ENCODE measurements at regions not wholly inside any gene's neighbourhood (a gene's known extent, or its start where the extent isn't known, plus 50 kb on each side); places are given as distances from the start of the nearest gene placed in this dataset.

- ATAC-seq = no peak
- no peaks in the 10 kb centered on the region for H3K9me3 ChIP-seq
- intact Hi-C loops (cut with DNase I) = no loop called here
- TF ChIP-seq CTCF (IDR thresholded peaks at IDR 0.05) = no peak
- TF ChIP-seq POLR2A (IDR thresholded peaks at IDR 0.05) = no peak
- 64 to 81% (median 72%) methylated on average over 1 of the region's 1 CpG for WGBS, 4 donors
- H3K27me3 ChIP-seq = peaks cover 0 to 76% (median 0%) of the 10 kb centered on the region in 9 donors
- H3K27ac ChIP-seq = no peak overlapping the region
- no peaks in the 10 kb centered on the region for H3K4me1 ChIP-seq
- no peaks in the 10 kb centered on the region for H3K36me3 ChIP-seq
- no peak for DNase-seq
- no peak overlapping the region for H3K4me3 ChIP-seq
These were observed 72.0 kb upstream of the AP1S2 start for GRCh38 chrX:15926622-15927021.

GRCh38 chrX:15918003-15918402 lies 63.4 kb upstream of the AP1S2 start:
- Histone ChIP-seq H3K4me1 (peaks cover 0 to 25% (median 0%) of the 10 kb centered on the region in 12 donors), H3K36me3 (no peaks in the 10 kb centered on the region), H3K4me3 (no peak overlapping the region), H3K27me3 (peaks cover 0 to 31% (median 0%) of the 10 kb centered on the region in 9 donors), H3K27ac (no peak overlapping the region), H3K9me3 (no peaks in the 10 kb centered on the region)
- intact Hi-C loops (cut with DNase I) = loop anchor here in 2 of 10 donors (10.0 kb wide), 1 partner anchor 63 kb away; the partner anchor contains the start of gene AP1S2 (in 2 of the 2)
- DNase-seq (no peak), ATAC-seq (no peak)
- TF ChIP-seq CTCF (IDR thresholded peaks at IDR 0.05) (no peak), POLR2A (IDR thresholded peaks at IDR 0.05) (no peak)
- WGBS, 4 donors = 78 to 96% (median 91%) methylated on average over 1 of the region's 1 CpG

GRCh38 chrX:15916704-15917084 lies 62.1 kb upstream of the AP1S2 start:
- H3K27ac ChIP-seq = peak overlapping the region in 3 of 12 donors; percentile 9 to 51 (median 22)
- intact Hi-C loops (cut with DNase I) = loop anchor here in 2 of 10 donors (10.0 kb wide), 1 partner anchor 62 kb away; the partner anchor contains the start of gene AP1S2 (in 2 of the 2)
- H3K4me1 ChIP-seq = peaks cover 0 to 25% (median 0%) of the 10 kb centered on the region in 12 donors
- H3K27me3 ChIP-seq = peaks cover 0 to 30% (median 0%) of the 10 kb centered on the region in 9 donors
- TF ChIP-seq POLR2A (IDR thresholded peaks at IDR 0.05) (no peak), CTCF (IDR thresholded peaks at IDR 0.05) (no peak)
- DNase-seq (no peak), ATAC-seq (peak in 2 of 4 donors; percentile 12 to 34)
- H3K36me3 ChIP-seq = no peaks in the 10 kb centered on the region
- H3K4me3 ChIP-seq = no peak overlapping the region
- WGBS, 4 donors = 37 to 43% (median 41%) methylated on average over 4 of the region's 4 CpGs
- H3K9me3 ChIP-seq = no peaks in the 10 kb centered on the region

- TF ChIP-seq CTCF (IDR thresholded peaks at IDR 0.05) (no peak), POLR2A (IDR thresholded peaks at IDR 0.05) (no peak)
- no peak overlapping the region for H3K4me3 ChIP-seq
- 49 to 68% (median 63%) methylated on average over 5 of the region's 5 CpGs for WGBS, 4 donors
- peaks cover 0 to 29% (median 0%) of the 10 kb centered on the region in 12 donors for H3K4me1 ChIP-seq
- H3K36me3 ChIP-seq = no peaks in the 10 kb centered on the region
- intact Hi-C loops (cut with DNase I) = loop anchor here in 2 of 10 donors (10.0 kb wide), 1 partner anchor 61 kb away; the partner anchor contains the start of gene AP1S2 (in 2 of the 2)
- H3K27me3 ChIP-seq = peaks cover 0 to 30% (median 0%) of the 10 kb centered on the region in 9 donors
- H3K27ac ChIP-seq = peak overlapping the region in 5 of 12 donors; percentile 9 to 51 (median 26)
- no peaks in the 10 kb centered on the region for H3K9me3 ChIP-seq
- DNase-seq (peak in 1 of 5 donors; percentile 19), ATAC-seq (peak; percentile 26 to 81 (median 77))
These were observed 61.5 kb upstream of the AP1S2 start for GRCh38 chrX:15915959-15916703.
